IMR-90 (cell line): ENCODE measurements at regions not wholly inside any gene's neighbourhood (a gene's known extent, or its start where the extent isn't known, plus 50 kb on each side); places are given as distances from the start of the nearest gene placed in this dataset.

Experiments
- ATAC-seq: fragments of 200-7000 bp; cut with Tn5 transposase; 2 replicates; pipeline ENCODE4 v1.9.1; 2020; ENCODE audit warnings: low read depth, mild to moderate bottlenecking, moderate library complexity
- BruUV-seq: library from RNA; stranded (reverse); fragments of 400-500 nt; replicated peaks from 2 replicates; lab custom pipeline; 2021; lab: Mats Ljungman, UMichigan
- CTCF ChIA-PET: fragments of 300-600 bp; formaldehyde crosslinking; extraction: SDS; loops from one replicate; lab custom pipeline; 2021; ENCODE audit warnings: antibody characterized with exemption; lab: Yijun Ruan, JAX
- POLR2A ChIA-PET: fragments of 300-600 bp; sonication (Branson Sonifier 250); formaldehyde crosslinking; loops from one replicate; lab custom pipeline; 2022; ENCODE audit warnings: antibody characterized with exemption; ENCODE audit not compliant: unreplicated experiment; lab: Charles Lee
- DNase-seq: peaks from one replicate; pipeline ENCODE4 v3.0.0; 2013
- H2AFZ ChIP-seq: replicated peaks from 2 replicates; pipeline ENCODE3; 2013; ENCODE audit warnings: low read length, mild to moderate bottlenecking; ENCODE audit not compliant: poor library complexity
- H2AK5ac ChIP-seq: 2 replicates; pipeline ENCODE4 v1.6.1; 2013; ENCODE audit warnings: low read depth, low read length, inconsistent platforms
- H2AK9ac ChIP-seq: replicated peaks from 2 replicates; pipeline ENCODE3; 2013; ENCODE audit warnings: mild to moderate bottlenecking, low read depth, low read length, moderate library complexity; ENCODE audit not compliant: poor library complexity
- H2BK120ac ChIP-seq: 2 replicates; pipeline ENCODE4 v1.6.1; 2013; ENCODE audit warnings: low read depth, low read length, inconsistent platforms
- H2BK15ac ChIP-seq: 3 replicates; pipeline ENCODE4 v1.6.1; 2013; ENCODE audit warnings: low read depth, low read length, inconsistent platforms
- H2BK20ac ChIP-seq: 2 replicates; pipeline ENCODE4 v1.6.1; 2013; ENCODE audit warnings: low read depth, mild to moderate bottlenecking, inconsistent platforms, low read length, moderate library complexity
- H2BK5ac ChIP-seq: 2 replicates; pipeline ENCODE4 v1.6.1; 2013; ENCODE audit warnings: mild to moderate bottlenecking, low read depth, low read length, inconsistent platforms; ENCODE audit not compliant: poor library complexity, severe bottlenecking
- H3K14ac ChIP-seq: replicated peaks from 2 replicates; pipeline ENCODE4 v1.6.1; 2013; ENCODE audit warnings: low read depth, low read length, inconsistent platforms
- H3K18ac ChIP-seq: 2 replicates; pipeline ENCODE4 v1.6.1; 2013; ENCODE audit warnings: low read depth, low read length, control low read depth
- H3K23ac ChIP-seq: 2 replicates; pipeline ENCODE4 v1.6.1; 2013; ENCODE audit warnings: low read depth, low read length, inconsistent platforms
- H3K27ac ChIP-seq: 2 replicates; pipeline ENCODE4 v1.5.1; 2013; ENCODE audit warnings: mild to moderate bottlenecking, control low read depth, low read length; ENCODE audit not compliant: insufficient read depth
- H3K27me3 ChIP-seq: 2 replicates; pipeline ENCODE4 v1.6.1; 2013; ENCODE audit warnings: low read length; ENCODE audit not compliant: control insufficient read depth, insufficient read depth
- H3K36me3 ChIP-seq: 2 replicates; pipeline ENCODE4 v1.6.1; 2013; ENCODE audit warnings: low read length, mixed read lengths; ENCODE audit not compliant: control insufficient read depth, insufficient read depth
- H3K4ac ChIP-seq: 2 replicates; pipeline ENCODE4 v1.6.1; 2013; ENCODE audit warnings: low read depth, low read length, inconsistent platforms
- H3K4me1 ChIP-seq: 2 replicates; pipeline ENCODE4 v1.6.1; 2013; ENCODE audit warnings: low read length, mixed read lengths; ENCODE audit not compliant: control insufficient read depth, insufficient read depth
- H3K4me2 ChIP-seq: 2 replicates; pipeline ENCODE4 v1.6.1; 2013; ENCODE audit warnings: low read depth, mild to moderate bottlenecking, control low read depth, low read length, moderate library complexity
- H3K4me3 ChIP-seq: 2 replicates; pipeline ENCODE4 v1.5.1; 2013; ENCODE audit warnings: low read depth, mild to moderate bottlenecking, control low read depth, low read length, moderate library complexity; ENCODE audit not compliant: insufficient read depth
- H3K56ac ChIP-seq: 2 replicates; pipeline ENCODE4 v1.6.1; 2013; ENCODE audit warnings: low read length, inconsistent platforms; ENCODE audit not compliant: insufficient read depth; ENCODE audit errors: extremely low read depth
- H3K79me1 ChIP-seq, 2 experiments: 2 replicates each; pipeline ENCODE4 v1.6.1; 2013; ENCODE audit warnings: low read length in 2 of 2, inconsistent platforms in 1 of 2, low read depth in 1 of 2
- H3K9ac ChIP-seq: 2 replicates; pipeline ENCODE4 v1.6.1; 2013; ENCODE audit warnings: low read depth, low read length, control low read depth
- H3K9me1 ChIP-seq: 2 replicates; pipeline ENCODE4 v1.6.1; 2013; ENCODE audit warnings: low read length, inconsistent platforms; ENCODE audit not compliant: insufficient read depth
- H3K9me3 ChIP-seq: 2 replicates; pipeline ENCODE4 v1.6.1; 2013; ENCODE audit warnings: low read length; ENCODE audit not compliant: control insufficient read depth, insufficient read depth
- H4K20me1 ChIP-seq: 2 replicates; pipeline ENCODE4 v1.6.1; 2013; ENCODE audit warnings: low read length, inconsistent platforms; ENCODE audit not compliant: insufficient read depth
- H4K5ac ChIP-seq: 2 replicates; pipeline ENCODE4 v1.6.1; 2013; ENCODE audit warnings: mild to moderate bottlenecking, low read depth, low read length, control low read depth
- H4K8ac ChIP-seq, 2 experiments: 2 replicates each; pipeline ENCODE4 v1.6.1; 2013; ENCODE audit warnings: low read depth in 2 of 2, low read length in 2 of 2, control low read depth in 1 of 2, inconsistent platforms in 1 of 2
- H4K91ac ChIP-seq: 2 replicates; pipeline ENCODE4 v1.6.1; 2013; ENCODE audit warnings: low read depth, low read length, inconsistent platforms; ENCODE audit not compliant: insufficient read depth
- RCOR1 ChIP-seq: IDR thresholded peaks from 2 replicates; pipeline ENCODE4 v1.6.1; 2012; ENCODE audit warnings: mild to moderate bottlenecking, low read length, improper control_type of control experiment; ENCODE audit not compliant: insufficient replicate concordance
- SMC3 ChIP-seq: fragments of 150-350 bp; IDR thresholded peaks from 2 replicates; pipeline ENCODE4 v1.6.1; 2016; ENCODE audit warnings: low read depth, mild to moderate bottlenecking, antibody characterized with exemption, low read length, moderate library complexity
- WGBS, 2 experiments: methylation state at CpG; one replicate each; pipeline versions ENCODE4 v1.1.5 to v1.1.7; 2013; ENCODE audit warnings: missing lambda C conversion rate in 2 of 2; ENCODE audit not compliant: insufficient read length in 1 of 2; ENCODE audit errors: extremely low coverage in 2 of 2; 5-methylcytosine and 5-hydroxymethylcytosine counted together
- dilution Hi-C: fragments of 300-500 bp; cut with HindIII; formaldehyde crosslinking; loops from one replicate; pipeline ENCODE4 v1.14.3; 2018; ENCODE audit warnings: low sequenced_read_pairs; ENCODE audit not compliant: unreplicated experiment
- in situ Hi-C: fragments of 300-500 bp; cut with MboI; formaldehyde crosslinking; loops from 3 replicates; pipeline ENCODE4 v1.14.3; 2019; ENCODE audit warnings: low sequenced_read_pairs, inconsistent platforms, mixed read lengths
- intact Hi-C: fragments of 100-400 bp; cut with micrococcal nuclease; formaldehyde crosslinking; loops from 2 replicates; pipeline ENCODE4 v1.10.0; 2022
- TF ChIP-seq, protein P1 (sequence below): fragments of 150-350 bp; IDR thresholded peaks from 2 replicates; pipeline ENCODE4 v1.6.1; 2017; ENCODE audit warnings: mild to moderate bottlenecking, antibody characterized with exemption, low read length, low read depth

DNA sequence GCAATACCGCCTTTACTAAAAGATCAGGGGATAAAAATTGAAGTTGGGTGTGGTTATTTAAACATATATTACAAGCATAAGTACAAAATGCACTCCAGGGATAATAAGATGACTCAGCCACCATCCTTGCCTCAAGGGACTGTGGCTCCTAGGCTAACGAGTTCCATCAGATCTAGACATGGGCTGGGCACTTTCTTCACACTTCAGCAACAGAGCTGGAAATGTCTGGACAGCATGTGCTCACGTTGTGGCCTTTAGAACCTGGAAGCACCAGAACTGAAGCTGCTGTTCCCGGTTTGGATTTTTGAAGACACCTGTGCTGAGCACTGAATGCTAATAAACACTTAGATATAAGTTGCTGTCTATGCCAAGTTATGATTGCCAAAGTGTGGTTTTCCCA lies 384.2 kb upstream of the SALL3 start:
- ATAC-seq (no peak), DNase-seq (no peak)
- Histone ChIP-seq H3K4me3 (no peak overlapping the region), H4K5ac (no peak overlapping the region), H2AK5ac (no peak overlapping the region), H2BK15ac (no peak overlapping the region), H2AK9ac (no peak overlapping the region), H3K9ac (no peak overlapping the region), H2AFZ (no peak overlapping the region), H3K4me1 (no peaks in the 10 kb centered on the region), H4K91ac (no peak overlapping the region), H3K9me1 (no peaks in the 10 kb centered on the region), H2BK20ac (no peak overlapping the region), H3K56ac (no peak overlapping the region), H4K8ac (no peak overlapping the region), H3K9me3 (peaks cover 26% of the 10 kb centered on the region), H3K18ac (no peak overlapping the region), H3K79me1 (no peaks in the 10 kb centered on the region), H3K4me2 (no peak overlapping the region), H4K20me1 (no peaks in the 10 kb centered on the region), H3K23ac (no peak overlapping the region), H3K27ac (no peak overlapping the region), H3K4ac (no peak overlapping the region), H3K27me3 (no peaks in the 10 kb centered on the region), H3K14ac (no peak overlapping the region), H2BK120ac (no peak overlapping the region), H3K36me3 (no peaks in the 10 kb centered on the region), H2BK5ac (no peak overlapping the region)
- CTCF ChIA-PET: no interaction called here
- WGBS, 2 experiments: no CpG with 5 or more reads among the region's 4 CpGs
- in situ Hi-C loops: no loop called here
- TF ChIP-seq SMC3: no peak
- TF ChIP-seq, protein P1, sequence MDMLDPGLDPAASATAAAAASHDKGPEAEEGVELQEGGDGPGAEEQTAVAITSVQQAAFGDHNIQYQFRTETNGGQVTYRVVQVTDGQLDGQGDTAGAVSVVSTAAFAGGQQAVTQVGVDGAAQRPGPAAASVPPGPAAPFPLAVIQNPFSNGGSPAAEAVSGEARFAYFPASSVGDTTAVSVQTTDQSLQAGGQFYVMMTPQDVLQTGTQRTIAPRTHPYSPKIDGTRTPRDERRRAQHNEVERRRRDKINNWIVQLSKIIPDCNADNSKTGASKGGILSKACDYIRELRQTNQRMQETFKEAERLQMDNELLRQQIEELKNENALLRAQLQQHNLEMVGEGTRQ: no peak
- TF ChIP-seq RCOR1: no peak
- POLR2A ChIA-PET: no interaction called here
- no TSS peak for BruUV-seq
- dilution Hi-C loops: no loop called here
- intact Hi-C loops: no loop called here
